ENCODE measurements at regions not wholly inside any gene's neighbourhood (a gene's known extent, or its start where the extent isn't known, plus 50 kb on each side); places are given as distances from the start of the nearest gene placed in this dataset.

- H3K9me2 ChIP-seq (ENCODE audit: low read depth, low read length) = no peaks in the 10 kb centered on the region
These were observed 69.1 kb upstream of the NTM start for GRCh38 chr11:131301306-131301705.

DNA sequence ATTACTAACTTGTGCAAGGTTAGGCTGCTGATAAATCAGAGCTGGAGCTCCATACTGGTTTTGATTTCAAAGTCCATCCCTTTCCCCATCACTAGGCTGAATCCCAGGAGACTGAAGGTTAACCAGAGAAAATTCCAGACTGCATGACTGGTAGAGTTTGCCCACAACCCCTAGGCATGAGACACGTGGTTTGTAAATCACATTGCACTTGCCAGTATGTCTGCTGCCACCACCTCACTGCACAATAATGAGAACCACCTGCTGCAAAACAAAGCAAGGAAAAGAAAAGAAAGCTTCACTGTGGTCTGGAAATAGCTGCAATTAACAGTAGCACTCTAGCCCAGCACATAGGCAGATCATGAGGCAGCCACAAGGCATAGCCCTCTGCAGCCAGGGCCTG lies 67.6 kb upstream of the NTM start:
- TF ChIP-seq EZH2 (IDR thresholded peaks at IDR 0.05; ENCODE audit: borderline replicate concordance, low read length) = no peak
- TF ChIP-seq, protein P1, sequence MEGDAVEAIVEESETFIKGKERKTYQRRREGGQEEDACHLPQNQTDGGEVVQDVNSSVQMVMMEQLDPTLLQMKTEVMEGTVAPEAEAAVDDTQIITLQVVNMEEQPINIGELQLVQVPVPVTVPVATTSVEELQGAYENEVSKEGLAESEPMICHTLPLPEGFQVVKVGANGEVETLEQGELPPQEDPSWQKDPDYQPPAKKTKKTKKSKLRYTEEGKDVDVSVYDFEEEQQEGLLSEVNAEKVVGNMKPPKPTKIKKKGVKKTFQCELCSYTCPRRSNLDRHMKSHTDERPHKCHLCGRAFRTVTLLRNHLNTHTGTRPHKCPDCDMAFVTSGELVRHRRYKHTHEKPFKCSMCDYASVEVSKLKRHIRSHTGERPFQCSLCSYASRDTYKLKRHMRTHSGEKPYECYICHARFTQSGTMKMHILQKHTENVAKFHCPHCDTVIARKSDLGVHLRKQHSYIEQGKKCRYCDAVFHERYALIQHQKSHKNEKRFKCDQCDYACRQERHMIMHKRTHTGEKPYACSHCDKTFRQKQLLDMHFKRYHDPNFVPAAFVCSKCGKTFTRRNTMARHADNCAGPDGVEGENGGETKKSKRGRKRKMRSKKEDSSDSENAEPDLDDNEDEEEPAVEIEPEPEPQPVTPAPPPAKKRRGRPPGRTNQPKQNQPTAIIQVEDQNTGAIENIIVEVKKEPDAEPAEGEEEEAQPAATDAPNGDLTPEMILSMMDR (IDR thresholded peaks at IDR 0.05; ENCODE audit: low read length) = no peak
- Histone ChIP-seq H3K4me1 (ENCODE audit: insufficient read depth, low read length, severe bottlenecking) (no peaks in the 10 kb centered on the region), H3F3A (ENCODE audit: insufficient read depth, low read length) (no peaks in the 10 kb centered on the region), H3K27ac (ENCODE audit: low read depth, low read length, poor library complexity, severe bottlenecking) (no peak overlapping the region), H3K9me3 (ENCODE audit: low read length) (no peaks in the 10 kb centered on the region), H2AFZ (ENCODE audit: low read length) (no peak overlapping the region), H3K36me3 (ENCODE audit: insufficient read depth, low read length) (no peaks in the 10 kb centered on the region), H3K9ac (ENCODE audit: low read length) (no peak overlapping the region), H3K9me2 (ENCODE audit: low read depth, low read length) (no peaks in the 10 kb centered on the region), H4K20me1 (ENCODE audit: insufficient read depth, low read length) (no peaks in the 10 kb centered on the region), H3K4me3 (ENCODE audit: low read depth, low read length, poor library complexity, severe bottlenecking) (no peak overlapping the region), H3K4me2 (ENCODE audit: low read length) (no peak overlapping the region), H3K27me3 (ENCODE audit: insufficient read depth, low read length) (no peaks in the 10 kb centered on the region), H3K79me2 (ENCODE audit: insufficient read depth, low read length) (no peaks in the 10 kb centered on the region)

More at GRCh38 chr11:131301306-131301705, 69.1 kb upstream of the NTM start:
- Histone ChIP-seq H3K36me3 (ENCODE audit: insufficient read depth, low read length) (no peaks in the 10 kb centered on the region), H3K27ac (ENCODE audit: low read depth, low read length, poor library complexity, severe bottlenecking) (no peak overlapping the region), H3K9me3 (ENCODE audit: low read length) (no peaks in the 10 kb centered on the region), H3K4me3 (ENCODE audit: low read depth, low read length, poor library complexity, severe bottlenecking) (no peak overlapping the region), H3F3A (ENCODE audit: insufficient read depth, low read length) (no peaks in the 10 kb centered on the region), H4K20me1 (ENCODE audit: insufficient read depth, low read length) (no peaks in the 10 kb centered on the region), H3K4me2 (ENCODE audit: low read length) (no peak overlapping the region), H3K9ac (ENCODE audit: low read length) (no peak overlapping the region), H2AFZ (ENCODE audit: low read length) (no peak overlapping the region), H3K27me3 (ENCODE audit: insufficient read depth, low read length) (no peaks in the 10 kb centered on the region), H3K79me2 (ENCODE audit: insufficient read depth, low read length) (no peaks in the 10 kb centered on the region), H3K4me1 (ENCODE audit: insufficient read depth, low read length, severe bottlenecking) (no peaks in the 10 kb centered on the region)
- TF ChIP-seq EZH2 (IDR thresholded peaks at IDR 0.05; ENCODE audit: borderline replicate concordance, low read length) = no peak
- TF ChIP-seq, protein P1 (IDR thresholded peaks at IDR 0.05; ENCODE audit: low read length) = no peak

GRCh38 chr11:131303611-131304119 lies 66.8 kb upstream of the NTM start:
- Histone ChIP-seq H3K9ac (ENCODE audit: low read length) (no peak overlapping the region), H3K9me3 (ENCODE audit: low read length) (no peaks in the 10 kb centered on the region), H3K4me1 (ENCODE audit: insufficient read depth, low read length, severe bottlenecking) (no peaks in the 10 kb centered on the region), H3K27ac (ENCODE audit: low read depth, low read length, poor library complexity, severe bottlenecking) (no peak overlapping the region), H3F3A (ENCODE audit: insufficient read depth, low read length) (no peaks in the 10 kb centered on the region), H3K4me2 (ENCODE audit: low read length) (no peak overlapping the region), H3K9me2 (ENCODE audit: low read depth, low read length) (no peaks in the 10 kb centered on the region), H2AFZ (ENCODE audit: low read length) (no peak overlapping the region), H3K4me3 (ENCODE audit: low read depth, low read length, poor library complexity, severe bottlenecking) (no peak overlapping the region), H3K79me2 (ENCODE audit: insufficient read depth, low read length) (no peaks in the 10 kb centered on the region), H4K20me1 (ENCODE audit: insufficient read depth, low read length) (no peaks in the 10 kb centered on the region), H3K27me3 (ENCODE audit: insufficient read depth, low read length) (no peaks in the 10 kb centered on the region), H3K36me3 (ENCODE audit: insufficient read depth, low read length) (no peaks in the 10 kb centered on the region)
- TF ChIP-seq, protein P1 (IDR thresholded peaks at IDR 0.05; ENCODE audit: low read length) = no peak
- no peak for TF ChIP-seq EZH2 (IDR thresholded peaks at IDR 0.05; ENCODE audit: borderline replicate concordance, low read length)

All from OCI-LY1 (cell line).